HFFc6 (cell line): ENCODE measurements at regions not wholly inside any gene's neighbourhood (a gene's known extent, or its start where the extent isn't known, plus 50 kb on each side); places are given as distances from the start of the nearest gene placed in this dataset.

Experiments
- DNase-seq: peaks from one replicate; pipeline ENCODE4 v3.0.0-alpha.2; 2018
- H3K27ac Mint-ChIP-seq: 2 replicates; pipeline ENCODE4 v1.8.0; 2020; ENCODE audit warnings: mild to moderate bottlenecking, mixed read lengths
- H3K27me3 Mint-ChIP-seq: 2 replicates; pipeline ENCODE4 v1.8.0; 2021; ENCODE audit warnings: mild to moderate bottlenecking, moderate library complexity, mixed read lengths; ENCODE audit not compliant: insufficient read depth
- H3K36me3 Mint-ChIP-seq: 2 replicates; pipeline ENCODE4 v1.8.0; 2021; ENCODE audit warnings: low read depth, mixed read lengths
- H3K4me1 Mint-ChIP-seq: 2 replicates; pipeline ENCODE4 v1.8.0; 2020; ENCODE audit warnings: low read depth, mixed read lengths
- H3K4me3 Mint-ChIP-seq: 2 replicates; pipeline ENCODE4 v1.8.0; 2020; ENCODE audit warnings: mild to moderate bottlenecking, moderate library complexity, mixed read lengths
- H3K9me3 Mint-ChIP-seq: 2 replicates; pipeline ENCODE4 v1.8.0; 2020; ENCODE audit warnings: mild to moderate bottlenecking, mixed read lengths
- TF ChIP-seq, protein P1 (sequence below): fragments of 200-600 bp; sonication (generic); IDR thresholded peaks from 2 replicates; pipeline ENCODE4 v1.5.0; 2021; ENCODE audit warnings: antibody characterized with exemption, mild to moderate bottlenecking

DNA sequence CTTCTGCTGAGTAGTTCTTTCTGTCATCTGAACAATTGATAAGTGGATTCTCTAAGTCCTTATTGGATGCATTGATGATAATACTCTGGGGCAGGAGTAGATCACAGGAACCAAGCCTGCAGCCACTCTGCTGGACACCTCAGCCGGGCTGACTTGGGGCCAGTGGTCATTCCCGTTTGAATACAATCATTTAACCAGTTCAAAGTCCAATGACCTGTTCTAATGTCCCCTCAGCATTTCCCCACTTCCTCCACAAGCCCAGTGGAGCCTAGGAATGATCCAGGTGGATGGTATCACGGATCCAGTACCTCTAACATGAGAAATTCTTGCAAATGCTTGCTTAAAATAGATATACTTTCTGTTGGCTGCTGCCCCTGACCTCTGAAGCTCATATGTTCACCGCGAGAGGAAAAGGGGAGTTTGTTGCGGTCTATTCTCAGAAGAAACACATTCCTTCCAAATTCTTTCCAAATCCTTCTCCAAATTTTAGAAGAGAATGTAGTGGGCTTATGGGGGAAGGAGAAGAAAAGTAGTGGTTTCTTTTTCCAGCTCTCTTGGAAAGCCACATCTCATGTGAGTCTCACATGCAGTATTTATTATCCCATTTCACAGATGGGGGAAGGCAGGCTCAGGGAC is 170.9 kb downstream of the INHBB start:
- Mint-ChIP-seq H3K36me3 (no peaks in the 10 kb centered on the region), H3K4me1 (peaks cover 17% of the 10 kb centered on the region), H3K27me3 (peaks cover 17% of the 10 kb centered on the region), H3K9me3 (no peaks in the 10 kb centered on the region), H3K27ac (no peak overlapping the region), H3K4me3 (no peak overlapping the region)
- TF ChIP-seq, protein P1, sequence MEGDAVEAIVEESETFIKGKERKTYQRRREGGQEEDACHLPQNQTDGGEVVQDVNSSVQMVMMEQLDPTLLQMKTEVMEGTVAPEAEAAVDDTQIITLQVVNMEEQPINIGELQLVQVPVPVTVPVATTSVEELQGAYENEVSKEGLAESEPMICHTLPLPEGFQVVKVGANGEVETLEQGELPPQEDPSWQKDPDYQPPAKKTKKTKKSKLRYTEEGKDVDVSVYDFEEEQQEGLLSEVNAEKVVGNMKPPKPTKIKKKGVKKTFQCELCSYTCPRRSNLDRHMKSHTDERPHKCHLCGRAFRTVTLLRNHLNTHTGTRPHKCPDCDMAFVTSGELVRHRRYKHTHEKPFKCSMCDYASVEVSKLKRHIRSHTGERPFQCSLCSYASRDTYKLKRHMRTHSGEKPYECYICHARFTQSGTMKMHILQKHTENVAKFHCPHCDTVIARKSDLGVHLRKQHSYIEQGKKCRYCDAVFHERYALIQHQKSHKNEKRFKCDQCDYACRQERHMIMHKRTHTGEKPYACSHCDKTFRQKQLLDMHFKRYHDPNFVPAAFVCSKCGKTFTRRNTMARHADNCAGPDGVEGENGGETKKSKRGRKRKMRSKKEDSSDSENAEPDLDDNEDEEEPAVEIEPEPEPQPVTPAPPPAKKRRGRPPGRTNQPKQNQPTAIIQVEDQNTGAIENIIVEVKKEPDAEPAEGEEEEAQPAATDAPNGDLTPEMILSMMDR: no peak
- no peak for DNase-seq

DNA sequence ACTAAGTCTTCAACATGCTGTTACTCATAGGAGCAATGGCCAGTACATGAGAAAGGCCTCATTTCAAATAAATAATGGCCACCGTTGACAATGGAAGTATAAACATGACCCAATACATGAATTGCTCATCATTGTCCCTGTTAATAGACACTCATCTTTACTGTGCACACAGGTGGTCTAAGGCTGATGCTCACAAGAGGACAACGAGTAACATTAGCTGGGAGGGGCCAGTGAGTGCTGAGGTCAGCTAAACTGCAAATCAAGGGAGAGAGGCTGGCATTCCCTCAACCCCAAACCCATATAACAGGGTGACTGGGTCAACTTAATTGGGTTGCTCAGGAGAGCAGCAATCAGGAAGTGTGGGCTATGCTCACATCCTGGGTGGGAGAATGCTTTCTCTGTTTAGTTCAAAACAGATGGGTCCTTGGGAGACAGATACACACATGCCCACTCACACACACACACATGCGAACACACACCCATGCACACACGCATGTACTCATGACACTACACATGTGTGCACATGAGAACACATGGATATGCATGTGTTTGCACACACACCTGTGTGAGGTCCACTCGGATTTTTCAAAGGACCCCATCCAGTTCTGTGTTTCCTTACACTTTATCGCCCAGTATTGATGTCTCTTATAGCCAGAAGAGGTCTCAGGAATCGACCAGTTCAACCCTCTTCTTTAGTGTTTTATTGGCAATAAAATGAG is 172.0 kb downstream of the INHBB start:
- Mint-ChIP-seq H3K9me3 (no peaks in the 10 kb centered on the region), H3K4me1 (peaks cover 22% of the 10 kb centered on the region), H3K27ac (no peak overlapping the region), H3K4me3 (no peak overlapping the region), H3K27me3 (peaks cover 18% of the 10 kb centered on the region), H3K36me3 (no peaks in the 10 kb centered on the region)
- TF ChIP-seq, protein P1: no peak
- DNase-seq: no peak

DNA sequence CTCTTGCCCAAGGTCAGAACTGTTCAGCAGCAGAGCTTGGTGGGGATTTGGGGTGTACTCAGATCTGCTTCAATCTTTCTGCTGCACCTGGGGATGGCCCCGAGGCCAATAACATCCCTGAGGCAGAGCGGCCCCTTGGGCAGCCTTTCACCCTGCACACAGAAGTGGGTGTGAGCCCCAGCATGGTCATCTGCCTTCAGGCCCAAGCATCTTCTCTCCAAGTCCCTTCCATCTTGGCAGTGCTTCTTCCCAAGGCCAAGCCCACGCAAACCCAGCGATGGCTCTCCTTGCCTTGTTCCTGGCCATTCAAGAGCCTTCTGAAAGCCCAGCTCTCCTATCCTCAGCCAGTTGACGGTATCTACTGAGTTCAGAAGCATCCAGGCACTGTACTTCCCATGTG is 172.9 kb downstream of the INHBB start:
- no peak overlapping the region for H3K27ac Mint-ChIP-seq
- peaks cover 22% of the 10 kb centered on the region for H3K4me1 Mint-ChIP-seq
- no peaks in the 10 kb centered on the region for H3K36me3 Mint-ChIP-seq
- TF ChIP-seq, protein P1: no peak
- no peak overlapping the region for H3K4me3 Mint-ChIP-seq
- DNase-seq: no peak
- peaks cover 20% of the 10 kb centered on the region for H3K27me3 Mint-ChIP-seq
- H3K9me3 Mint-ChIP-seq: no peaks in the 10 kb centered on the region

DNA sequence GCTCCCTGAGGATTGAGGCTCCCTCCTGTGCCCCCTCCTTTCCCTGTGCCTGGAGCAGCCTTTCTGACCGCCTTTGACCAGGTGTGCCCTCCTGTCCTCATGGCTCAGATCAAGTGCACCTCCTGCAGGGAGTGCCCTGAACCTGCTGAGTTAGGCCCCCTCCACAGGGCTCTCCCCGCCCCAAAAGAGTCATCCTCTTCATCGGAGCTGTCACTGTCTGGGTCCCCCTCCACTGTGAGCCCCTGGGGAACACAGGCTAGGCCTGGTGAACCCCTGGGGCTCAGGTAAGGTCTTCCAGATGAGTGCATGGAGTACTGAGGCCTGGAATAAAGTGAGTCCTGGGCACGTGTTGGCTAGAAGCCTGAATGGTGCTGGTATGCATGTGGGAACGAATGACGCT is 173.5 kb downstream of the INHBB start:
- peaks cover 22% of the 10 kb centered on the region for H3K4me1 Mint-ChIP-seq
- H3K27me3 Mint-ChIP-seq: peaks cover 20% of the 10 kb centered on the region
- TF ChIP-seq, protein P1: no peak

DNA sequence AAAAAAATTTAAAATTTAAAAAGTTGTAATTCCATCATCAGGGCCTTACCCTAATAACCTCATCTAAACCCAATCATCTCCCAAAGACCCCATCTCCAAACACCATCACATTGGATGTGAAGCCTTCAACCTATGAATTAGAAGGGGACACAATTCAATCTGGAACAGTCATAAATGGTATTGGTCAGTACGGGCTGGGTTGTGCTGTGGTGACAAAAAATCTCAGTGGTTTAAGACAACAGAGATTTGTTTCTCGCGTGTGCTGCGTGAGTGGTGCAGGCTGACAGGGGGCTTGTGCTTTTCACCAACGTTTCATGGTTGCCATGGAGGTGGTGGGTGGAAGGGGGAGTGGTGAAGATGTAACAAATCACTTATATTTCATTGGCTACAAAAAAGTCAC is 174.5 kb downstream of the INHBB start:
- DNase-seq: no peak
- Mint-ChIP-seq H3K4me1 (peaks cover 28% of the 10 kb centered on the region), H3K36me3 (no peaks in the 10 kb centered on the region), H3K27ac (no peak overlapping the region), H3K27me3 (peaks cover 23% of the 10 kb centered on the region), H3K9me3 (no peaks in the 10 kb centered on the region), H3K4me3 (no peak overlapping the region)
- TF ChIP-seq, protein P1: no peak

More for the DNA sequence above, 173.5 kb downstream of the INHBB start:
- H3K36me3 Mint-ChIP-seq: no peaks in the 10 kb centered on the region
- no peak overlapping the region for H3K4me3 Mint-ChIP-seq
- DNase-seq: no peak
- H3K9me3 Mint-ChIP-seq: no peaks in the 10 kb centered on the region
- H3K27ac Mint-ChIP-seq: no peak overlapping the region
